ENCODE measurements at regions not wholly inside any gene's neighbourhood (a gene's known extent, or its start where the extent isn't known, plus 50 kb on each side); places are given as distances from the start of the nearest gene placed in this dataset.

GRCh38 chr3:25235466-25235865, 192.6 kb upstream of the RARB start:
- Mint-ChIP-seq H3K9me3 (peaks cover 12% of the 10 kb centered on the region; the same call in 1 of the 2 replicates), H3K4me1 (ENCODE audit: low read depth) (no peaks in the 10 kb centered on the region), H3K4me3 (no peak overlapping the region), H3K36me3 (ENCODE audit: low read depth) (no peaks in the 10 kb centered on the region), H3K27ac (no peak overlapping the region), H3K27me3 (ENCODE audit: insufficient read depth) (no peaks in the 10 kb centered on the region)
- no peak for TF ChIP-seq CTCF (IDR thresholded peaks at IDR 0.05)
- DNase-seq = no peak

GRCh38 chr3:25237602-25238001, 190.5 kb upstream of the RARB start:
- no peak overlapping the region for H3K27ac Mint-ChIP-seq
- peaks cover 15% of the 10 kb centered on the region for H3K9me3 Mint-ChIP-seq
- no peaks in the 10 kb centered on the region for H3K4me1 Mint-ChIP-seq (ENCODE audit: low read depth)
- DNase-seq = no peak
- no peaks in the 10 kb centered on the region for H3K36me3 Mint-ChIP-seq (ENCODE audit: low read depth)
- H3K4me3 Mint-ChIP-seq = no peak overlapping the region
- no peak for TF ChIP-seq CTCF (IDR thresholded peaks at IDR 0.05)
- H3K27me3 Mint-ChIP-seq (ENCODE audit: insufficient read depth) = no peaks in the 10 kb centered on the region

GRCh38 chr3:25239042-25239441, 189.0 kb upstream of the RARB start:
- H3K27ac Mint-ChIP-seq = no peak overlapping the region
- no peaks in the 10 kb centered on the region for H3K27me3 Mint-ChIP-seq (ENCODE audit: insufficient read depth)
- H3K9me3 Mint-ChIP-seq = peaks cover 25% of the 10 kb centered on the region
- no peak for DNase-seq
- H3K4me3 Mint-ChIP-seq = no peak overlapping the region
- H3K4me1 Mint-ChIP-seq (ENCODE audit: low read depth) = no peaks in the 10 kb centered on the region
- no peaks in the 10 kb centered on the region for H3K36me3 Mint-ChIP-seq (ENCODE audit: low read depth)
- TF ChIP-seq CTCF (IDR thresholded peaks at IDR 0.05) = no peak

GRCh38 chr3:25246913-25247312, 181.2 kb upstream of the RARB start:
- no peak overlapping the region for H3K4me3 Mint-ChIP-seq
- no peak for TF ChIP-seq CTCF (IDR thresholded peaks at IDR 0.05)

GRCh38 chr3:25252291-25252690, 175.8 kb upstream of the RARB start:
- Mint-ChIP-seq H3K4me1 (ENCODE audit: low read depth) (no peaks in the 10 kb centered on the region), H3K27ac (no peak overlapping the region), H3K4me3 (no peak overlapping the region), H3K27me3 (ENCODE audit: insufficient read depth) (no peaks in the 10 kb centered on the region), H3K9me3 (peaks cover 42% of the 10 kb centered on the region), H3K36me3 (ENCODE audit: low read depth) (no peaks in the 10 kb centered on the region)
- DNase-seq = no peak
- no peak for TF ChIP-seq CTCF (IDR thresholded peaks at IDR 0.05)

More at GRCh38 chr3:25246913-25247312, 181.2 kb upstream of the RARB start:
- Mint-ChIP-seq H3K4me1 (ENCODE audit: low read depth) (no peaks in the 10 kb centered on the region), H3K36me3 (ENCODE audit: low read depth) (no peaks in the 10 kb centered on the region), H3K27ac (no peak overlapping the region), H3K27me3 (ENCODE audit: insufficient read depth) (no peaks in the 10 kb centered on the region; the same call in 1 of the 2 replicates), H3K9me3 (peaks cover 53% of the 10 kb centered on the region)
- DNase-seq = no peak

- no peak overlapping the region for H3K27ac Mint-ChIP-seq
- no peaks in the 10 kb centered on the region for H3K36me3 Mint-ChIP-seq (ENCODE audit: low read depth)
- no peak for DNase-seq
- peaks cover 20% of the 10 kb centered on the region for H3K9me3 Mint-ChIP-seq
- no peaks in the 10 kb centered on the region for H3K4me1 Mint-ChIP-seq (ENCODE audit: low read depth)
- TF ChIP-seq CTCF (IDR thresholded peaks at IDR 0.05) = no peak
- no peak overlapping the region for H3K4me3 Mint-ChIP-seq
- H3K27me3 Mint-ChIP-seq (ENCODE audit: insufficient read depth) = no peaks in the 10 kb centered on the region; the same call in 1 of the 2 replicates
These were observed 171.0 kb upstream of the RARB start for GRCh38 chr3:25257026-25257425.

Data from HFFc6 (cell line).